ENCODE measurements at regions not wholly inside any gene's neighbourhood (a gene's known extent, or its start where the extent isn't known, plus 50 kb on each side); places are given as distances from the start of the nearest gene placed in this dataset.

DNA sequence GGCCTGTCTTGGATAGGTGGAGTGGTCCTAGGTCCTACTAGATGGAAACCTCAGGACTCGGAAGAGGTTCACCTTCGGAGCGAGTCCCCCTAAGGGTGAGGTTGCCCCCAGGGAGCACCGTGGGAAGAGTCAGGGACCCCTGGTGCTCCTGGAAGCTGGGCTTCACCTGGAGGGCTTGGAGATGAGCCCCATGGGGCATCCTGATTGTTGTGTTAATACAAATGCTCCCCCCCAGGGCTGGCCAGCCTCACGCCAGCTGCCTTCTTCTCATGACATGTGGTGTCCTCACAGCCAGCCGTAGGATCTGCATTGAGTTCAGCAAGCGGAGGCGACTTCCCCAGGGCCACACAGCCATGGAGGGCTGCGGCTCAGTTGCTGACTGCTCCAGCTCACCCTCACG, 1487.5 kb downstream of the BRD1 start:
- H3K36me3 Mint-ChIP-seq: no peaks in the 10 kb centered on the region
- peaks cover 5% of the 10 kb centered on the region for H3K27me3 Mint-ChIP-seq
- H3K4me1 Mint-ChIP-seq: peaks cover 0 to 1% (median 0%) of the 10 kb centered on the region in 3 donors
- peaks cover 0 to 4% (median 2%) of the 10 kb centered on the region in 3 donors for H3K9me3 Mint-ChIP-seq
- H3K27ac Mint-ChIP-seq: no peak overlapping the region
- H3K4me3 Mint-ChIP-seq: no peak overlapping the region

DNA sequence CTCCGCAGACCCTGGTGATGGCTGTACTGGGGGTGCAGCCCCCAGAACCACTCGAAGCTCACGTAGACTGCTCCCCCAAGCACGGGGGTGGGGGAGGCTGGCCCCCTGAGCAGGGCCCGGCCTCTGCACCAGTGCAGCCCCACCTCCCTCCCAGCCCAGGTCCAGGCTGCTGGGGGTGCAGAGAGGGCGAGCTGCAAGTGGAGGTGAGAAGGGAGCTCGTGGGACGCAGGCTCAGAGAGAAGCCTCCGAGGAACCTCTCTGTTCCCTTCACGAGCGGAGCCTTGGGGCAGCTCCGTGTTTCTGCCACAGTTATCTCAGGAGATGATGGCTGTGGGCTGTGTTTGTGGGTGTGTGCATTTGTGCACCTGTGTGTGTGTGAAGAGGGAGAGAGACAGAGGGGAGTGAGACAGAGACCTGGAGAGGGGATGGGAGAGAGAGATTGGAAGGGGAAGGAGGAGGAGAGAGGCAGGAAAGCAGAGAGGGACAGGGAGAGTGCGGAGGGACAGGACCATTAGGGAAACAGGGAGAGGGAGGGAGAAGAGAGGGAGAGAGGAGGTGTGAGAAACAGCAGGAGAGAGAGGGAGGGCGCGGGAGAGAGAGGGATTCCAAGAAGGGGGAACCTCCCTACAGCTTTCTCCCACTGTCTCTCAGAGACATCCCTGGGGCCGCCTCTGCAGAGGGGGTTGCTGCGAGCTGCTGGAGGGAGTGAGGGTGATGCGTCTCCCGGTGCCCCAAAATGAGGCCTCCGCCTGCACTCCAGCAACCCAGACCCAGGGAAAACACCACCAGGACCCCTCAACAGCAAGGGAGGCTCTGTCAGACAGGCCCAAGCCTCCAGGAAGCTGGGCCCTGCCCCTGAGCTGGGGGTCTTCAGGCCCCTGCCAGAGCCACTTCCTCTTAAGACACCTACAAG, 1488.6 kb downstream of the BRD1 start:
- Mint-ChIP-seq H3K4me3 (no peak overlapping the region), H3K4me1 (peaks cover 0 to 1% (median 0%) of the 10 kb centered on the region in 3 donors), H3K27ac (no peak overlapping the region), H3K9me3 (peaks cover 0 to 4% (median 2%) of the 10 kb centered on the region in 3 donors), H3K27me3 (peaks cover 5% of the 10 kb centered on the region), H3K36me3 (no peaks in the 10 kb centered on the region)

DNA sequence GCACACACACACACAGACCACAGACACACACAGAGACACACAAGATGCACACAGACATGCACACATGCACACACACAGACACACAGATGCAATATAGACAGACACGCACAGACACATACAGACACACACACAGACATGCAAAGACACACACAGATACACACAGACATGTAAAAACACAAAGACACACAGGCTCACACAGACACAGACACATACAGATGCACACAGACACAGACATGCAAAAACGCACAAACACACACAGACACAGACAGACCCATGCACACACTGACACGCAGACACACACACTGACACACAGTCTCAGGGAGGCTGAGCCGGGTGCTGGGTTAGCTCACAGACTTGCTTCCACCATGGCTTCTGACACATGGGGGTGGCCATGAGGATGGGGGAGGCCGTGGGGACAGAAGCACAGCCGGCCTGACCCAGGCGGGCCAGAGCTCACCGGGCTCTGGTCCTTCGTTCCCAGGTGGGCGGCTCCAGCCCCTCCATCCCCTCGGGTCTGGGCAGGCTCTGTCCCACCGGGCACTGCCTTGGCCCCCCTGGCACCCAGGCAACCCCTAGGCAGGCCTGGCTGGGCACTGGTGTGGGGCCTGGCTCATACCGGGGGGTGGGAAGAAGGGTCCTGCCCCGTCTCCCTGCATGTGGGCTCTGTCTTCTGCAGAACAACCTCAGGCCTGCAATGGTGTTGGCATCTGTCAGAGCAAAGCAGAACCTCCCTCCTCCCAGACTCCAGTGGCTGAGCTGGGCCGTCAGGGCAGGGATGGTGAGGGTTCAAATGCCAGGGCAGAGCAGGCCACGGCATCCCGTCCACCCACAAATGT, 1489.5 kb downstream of the BRD1 start:
- H3K27ac Mint-ChIP-seq: no peak overlapping the region
- H3K27me3 Mint-ChIP-seq: peaks cover 5% of the 10 kb centered on the region
- peaks cover 0 to 1% (median 0%) of the 10 kb centered on the region in 3 donors for H3K4me1 Mint-ChIP-seq
- no peak overlapping the region for H3K4me3 Mint-ChIP-seq
- H3K36me3 Mint-ChIP-seq: no peaks in the 10 kb centered on the region
- peaks cover 0 to 4% (median 2%) of the 10 kb centered on the region in 3 donors for H3K9me3 Mint-ChIP-seq

DNA sequence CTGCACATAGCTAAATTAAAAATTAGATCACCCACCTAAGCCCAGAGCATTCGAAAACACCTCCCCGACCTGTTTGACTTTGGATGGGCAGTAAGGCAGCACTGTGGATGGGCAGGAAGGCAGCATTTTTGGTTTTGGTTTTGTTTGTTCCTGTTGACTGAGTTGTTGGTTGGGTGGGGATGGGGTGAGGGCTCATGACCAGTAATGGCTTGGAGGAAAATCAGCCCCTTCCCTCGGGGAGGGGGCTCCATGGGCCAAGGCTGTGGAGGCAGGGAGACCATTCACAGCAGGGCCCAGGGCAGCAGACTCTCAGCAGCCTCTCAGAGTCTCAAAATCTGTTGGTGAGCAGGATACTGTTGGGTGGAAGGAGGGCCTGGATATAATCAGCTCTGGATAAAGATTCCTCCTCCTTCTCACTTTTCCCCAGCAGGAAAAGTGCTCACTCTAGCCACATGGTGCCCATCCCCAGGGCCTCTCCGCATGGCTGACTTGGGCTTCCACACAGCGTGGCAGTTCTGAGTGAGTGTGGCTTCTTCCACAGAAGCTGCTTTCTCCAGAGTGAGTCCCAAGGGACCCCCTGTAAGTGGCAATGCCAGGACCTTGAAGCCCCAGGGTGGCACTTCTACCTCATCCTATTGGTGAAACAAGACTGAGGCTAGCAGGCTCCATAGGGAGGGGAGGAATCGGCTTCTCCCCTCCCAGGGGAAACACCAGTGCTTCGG, 1491.2 kb downstream of the BRD1 start:
- peaks cover 5% of the 10 kb centered on the region for H3K27me3 Mint-ChIP-seq

DNA sequence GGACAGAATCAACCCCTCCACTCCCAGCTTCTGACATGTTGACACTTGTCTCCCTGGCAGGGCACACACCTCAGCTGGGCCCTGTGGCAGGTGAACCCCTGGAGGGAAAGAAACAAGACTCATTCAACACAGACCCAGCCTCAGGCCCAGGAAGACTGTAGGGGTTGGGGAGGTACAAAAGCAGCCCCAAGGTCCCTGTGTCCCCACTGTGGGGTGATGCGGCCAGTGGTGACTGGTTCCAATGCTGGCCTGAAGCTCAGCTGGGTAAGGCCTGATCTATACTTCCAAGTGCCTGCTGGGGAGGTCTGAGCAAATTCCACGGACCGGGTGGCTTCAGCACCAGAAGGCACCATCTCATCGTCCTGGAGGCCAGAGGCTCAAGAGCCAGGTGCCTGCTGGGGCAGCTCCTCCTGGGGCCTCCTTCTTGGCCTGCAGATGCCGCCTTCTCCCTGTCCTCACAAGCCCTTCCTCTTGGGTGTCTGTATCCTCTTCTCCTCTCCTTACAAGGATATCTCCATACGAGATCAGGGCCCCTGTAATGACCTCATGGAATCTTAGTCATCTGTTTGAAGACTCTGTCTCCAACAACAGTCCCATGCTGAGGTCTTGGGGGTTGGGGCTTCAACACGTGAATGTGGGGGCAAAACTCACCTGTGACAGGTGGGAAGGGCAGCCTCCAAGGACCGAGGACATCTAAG, 1492.1 kb downstream of the BRD1 start:
- Mint-ChIP-seq H3K27ac (peak overlapping the region in 1 of 3 donors; percentile 77), H3K4me3 (no peak overlapping the region), H3K27me3 (peaks cover 5% of the 10 kb centered on the region), H3K4me1 (peaks cover 0 to 1% (median 0%) of the 10 kb centered on the region in 3 donors), H3K36me3 (no peaks in the 10 kb centered on the region), H3K9me3 (peaks cover 4% of the 10 kb centered on the region in 3 donors)

More for the DNA sequence above, 1491.2 kb downstream of the BRD1 start:
- Mint-ChIP-seq H3K9me3 (peaks cover 2 to 4% (median 4%) of the 10 kb centered on the region in 3 donors), H3K36me3 (no peaks in the 10 kb centered on the region), H3K4me3 (no peak overlapping the region), H3K4me1 (peaks cover 0 to 1% (median 0%) of the 10 kb centered on the region in 3 donors), H3K27ac (no peak overlapping the region)

DNA sequence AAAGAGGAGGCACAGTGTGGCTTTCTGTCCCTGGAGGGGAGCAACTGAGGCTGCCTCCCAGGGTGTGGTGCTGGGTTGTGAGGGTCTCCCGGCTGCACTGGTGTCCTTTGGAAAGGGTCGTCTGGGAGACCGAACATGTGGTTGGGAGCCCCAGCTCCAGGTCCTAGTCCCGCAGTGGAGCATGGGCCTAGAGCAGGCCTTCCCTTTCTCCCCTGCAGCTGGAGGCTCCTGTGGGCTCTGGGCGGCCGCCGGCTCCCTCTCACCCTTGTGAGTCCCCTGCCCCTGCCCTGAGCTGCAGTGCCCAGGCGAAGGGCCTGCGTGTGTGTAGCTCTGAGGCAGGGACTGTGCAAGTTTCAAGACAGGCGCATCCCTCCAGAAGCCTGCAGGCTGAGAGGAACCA, 1492.7 kb downstream of the BRD1 start:
- no peak overlapping the region for H3K27ac Mint-ChIP-seq
- H3K4me3 Mint-ChIP-seq: no peak overlapping the region
- H3K9me3 Mint-ChIP-seq: peaks cover 4 to 5% (median 4%) of the 10 kb centered on the region in 3 donors
- no peaks in the 10 kb centered on the region for H3K36me3 Mint-ChIP-seq
- peaks cover 5% of the 10 kb centered on the region for H3K27me3 Mint-ChIP-seq
- H3K4me1 Mint-ChIP-seq: peaks cover 0 to 1% (median 0%) of the 10 kb centered on the region in 3 donors

DNA sequence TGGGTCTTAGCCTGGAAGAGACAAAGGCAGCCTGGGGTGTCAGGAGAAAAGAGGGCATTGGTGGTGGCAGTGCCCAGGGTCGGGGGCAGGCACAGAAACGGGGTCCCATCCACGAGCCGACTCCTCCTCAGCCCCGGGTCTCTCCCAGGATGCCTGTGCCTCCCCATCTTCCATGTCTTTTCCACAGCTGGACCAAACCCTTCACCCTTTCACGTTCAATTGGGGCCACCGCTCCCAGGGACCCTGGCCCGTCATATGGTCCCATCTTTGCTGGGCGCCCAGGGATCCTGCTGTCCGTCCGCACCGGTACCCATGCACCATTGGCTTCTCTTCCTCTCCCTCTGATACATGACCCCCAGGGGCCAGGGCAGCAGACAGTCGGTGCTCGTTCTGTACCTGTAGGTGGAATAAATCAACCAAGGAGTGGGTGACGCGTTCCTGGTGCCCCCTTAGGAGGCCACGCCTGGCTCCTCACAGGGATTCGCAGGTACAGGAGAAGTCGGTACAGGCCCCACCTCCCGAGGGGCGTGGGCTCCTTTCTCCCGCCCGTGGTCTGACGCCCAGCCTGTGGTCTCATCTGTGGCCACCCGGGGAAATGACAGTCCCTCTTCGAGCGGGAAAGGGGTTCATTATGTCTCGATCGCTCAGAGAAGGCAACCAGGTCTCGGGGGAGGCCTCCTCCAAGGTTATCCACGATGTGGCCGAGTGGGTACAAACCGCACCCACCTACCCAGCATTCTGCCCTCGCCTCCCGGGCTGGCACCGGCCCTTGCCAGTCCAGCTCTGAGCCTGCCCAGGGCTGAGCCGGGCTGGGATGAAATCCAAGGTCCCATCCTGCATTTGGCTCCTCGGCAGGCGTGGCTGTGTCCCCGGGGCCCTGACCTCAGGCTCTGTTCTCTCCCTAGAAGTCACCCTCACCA, 1493.6 kb downstream of the BRD1 start:
- Mint-ChIP-seq H3K27ac (no peak overlapping the region), H3K27me3 (peaks cover 5% of the 10 kb centered on the region), H3K4me1 (peaks cover 0 to 1% (median 0%) of the 10 kb centered on the region in 3 donors), H3K36me3 (peaks cover 1% of the 10 kb centered on the region), H3K4me3 (no peak overlapping the region), H3K9me3 (peaks cover 4 to 13% (median 7%) of the 10 kb centered on the region in 3 donors)

DNA sequence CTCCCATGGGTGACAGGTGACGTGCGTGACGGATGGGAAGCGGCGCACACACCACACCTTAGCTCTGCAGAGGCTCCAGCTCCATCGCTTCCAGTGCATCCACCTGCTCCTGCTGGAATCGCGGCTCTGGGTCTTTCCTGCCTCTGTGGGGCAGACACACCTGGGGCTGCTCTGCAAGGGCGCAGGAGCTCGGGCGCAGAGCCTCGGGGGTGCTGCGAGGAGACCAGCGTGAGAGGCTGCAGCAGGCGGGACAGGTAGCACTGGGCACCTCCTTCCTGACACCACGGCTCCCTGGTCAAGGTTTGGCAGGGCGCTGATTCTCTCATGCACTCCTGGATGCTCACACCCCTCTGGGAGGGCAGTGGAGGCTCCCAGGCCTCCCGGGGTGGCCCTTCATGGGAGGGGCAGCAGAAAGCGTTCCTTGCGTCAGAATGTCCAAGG, 1494.3 kb downstream of the BRD1 start:
- peaks cover 0 to 1% (median 0%) of the 10 kb centered on the region in 3 donors for H3K4me1 Mint-ChIP-seq
- no peak overlapping the region for H3K27ac Mint-ChIP-seq
- no peak overlapping the region for H3K4me3 Mint-ChIP-seq
- peaks cover 6 to 20% (median 7%) of the 10 kb centered on the region in 3 donors for H3K9me3 Mint-ChIP-seq
- H3K27me3 Mint-ChIP-seq: peaks cover 5% of the 10 kb centered on the region
- peaks cover 3% of the 10 kb centered on the region for H3K36me3 Mint-ChIP-seq

DNA sequence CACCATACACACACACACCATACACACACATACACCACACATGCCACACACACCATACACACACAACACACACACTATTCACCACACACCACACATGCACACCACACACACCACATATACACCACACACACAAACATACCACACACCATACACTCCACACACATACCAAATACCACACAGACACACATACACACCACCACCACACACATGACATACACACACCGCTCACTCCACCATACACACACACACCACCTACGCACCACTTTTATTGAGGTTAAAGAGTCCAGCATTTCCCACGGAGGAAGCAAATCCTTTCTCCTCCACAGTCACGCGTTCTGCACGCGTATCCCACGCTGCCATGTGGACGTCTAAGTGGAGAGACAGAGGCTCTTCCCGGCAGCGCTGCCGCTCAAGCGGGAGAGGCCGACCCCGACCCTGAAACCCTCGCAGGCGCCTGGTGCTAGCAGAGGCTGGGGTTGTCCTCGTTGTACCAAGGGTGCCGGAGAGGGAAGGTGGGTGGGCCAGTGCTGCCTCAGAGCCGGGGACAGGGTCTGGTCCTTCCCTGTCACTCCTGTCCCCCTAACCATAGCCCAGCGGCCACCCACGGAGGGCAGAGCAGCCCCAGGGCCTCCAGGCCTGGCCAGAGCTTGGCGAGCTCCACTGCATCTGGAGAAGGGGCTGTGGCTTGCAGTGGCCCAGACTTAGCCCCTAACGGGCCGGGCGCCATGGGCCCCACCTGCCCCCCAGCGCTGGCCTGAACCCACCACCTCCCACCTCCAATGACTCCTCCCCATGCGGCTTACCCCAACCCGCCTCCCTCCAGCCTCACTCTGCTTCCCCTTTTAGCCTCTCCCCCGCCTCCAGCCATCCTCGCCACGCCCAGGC, 1495.0 kb downstream of the BRD1 start:
- H3K9me3 Mint-ChIP-seq: peaks cover 7 to 18% (median 7%) of the 10 kb centered on the region in 3 donors
- peaks cover 4% of the 10 kb centered on the region for H3K36me3 Mint-ChIP-seq
- peaks cover 5% of the 10 kb centered on the region for H3K27me3 Mint-ChIP-seq
- H3K4me3 Mint-ChIP-seq: no peak overlapping the region
- no peak overlapping the region for H3K27ac Mint-ChIP-seq
- H3K4me1 Mint-ChIP-seq: no peaks in the 10 kb centered on the region

DNA sequence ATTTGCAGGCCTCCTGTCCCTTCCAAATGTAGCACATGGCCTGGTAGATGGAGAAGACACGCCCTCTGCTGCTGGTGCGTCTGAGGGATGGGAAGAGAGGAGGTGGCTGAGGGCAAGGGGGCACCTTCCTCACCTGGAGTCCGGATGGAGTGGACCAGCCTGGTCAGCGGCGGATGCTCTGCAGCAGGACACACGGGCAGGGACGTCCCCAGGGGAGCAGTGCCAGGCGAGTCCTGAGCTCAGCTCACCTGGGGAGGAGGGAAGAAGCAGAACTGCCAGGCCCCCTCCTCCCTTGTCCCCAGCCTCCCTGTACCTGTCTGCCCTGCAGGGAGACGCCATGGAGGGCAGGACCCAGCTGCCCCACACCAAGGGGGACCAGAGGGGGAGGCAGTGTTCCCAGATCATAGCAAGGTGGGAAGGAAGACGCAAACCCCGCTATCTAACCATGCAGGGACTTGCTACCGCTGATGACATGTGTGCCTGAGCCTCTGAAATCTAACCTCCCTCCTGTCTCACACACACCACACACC, 1495.9 kb downstream of the BRD1 start:
- no peak overlapping the region for H3K27ac Mint-ChIP-seq
- peaks cover 5% of the 10 kb centered on the region for H3K27me3 Mint-ChIP-seq
- H3K9me3 Mint-ChIP-seq: peaks cover 7 to 18% (median 7%) of the 10 kb centered on the region in 3 donors
- H3K36me3 Mint-ChIP-seq: peaks cover 4% of the 10 kb centered on the region
- no peaks in the 10 kb centered on the region for H3K4me1 Mint-ChIP-seq
- H3K4me3 Mint-ChIP-seq: peak overlapping the region in 1 of 4 donors; percentile 49

DNA sequence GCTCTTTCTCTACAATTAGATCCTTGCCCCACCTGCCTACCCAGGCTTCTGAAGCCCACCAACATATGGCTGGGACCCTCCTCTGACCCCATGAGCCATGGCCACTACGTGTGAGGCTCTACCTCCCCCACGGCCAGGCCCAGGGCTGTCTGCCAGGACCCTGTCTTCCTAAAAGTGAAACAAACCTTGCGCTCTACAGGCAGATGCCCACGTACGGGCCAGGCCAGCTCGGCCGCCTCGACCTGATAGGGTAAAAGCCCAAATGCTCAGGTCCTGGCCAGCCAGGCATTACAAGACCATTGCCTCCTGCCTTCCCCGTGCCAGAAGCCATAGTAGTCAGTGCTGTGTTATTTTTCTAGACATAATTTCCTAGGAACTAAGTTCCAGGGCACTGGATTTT, 1496.4 kb downstream of the BRD1 start:
- Mint-ChIP-seq H3K27me3 (peaks cover 4% of the 10 kb centered on the region), H3K27ac (no peak overlapping the region), H3K9me3 (peaks cover 7 to 18% (median 7%) of the 10 kb centered on the region in 3 donors), H3K4me3 (no peak overlapping the region), H3K36me3 (peaks cover 4% of the 10 kb centered on the region), H3K4me1 (no peaks in the 10 kb centered on the region)

DNA sequence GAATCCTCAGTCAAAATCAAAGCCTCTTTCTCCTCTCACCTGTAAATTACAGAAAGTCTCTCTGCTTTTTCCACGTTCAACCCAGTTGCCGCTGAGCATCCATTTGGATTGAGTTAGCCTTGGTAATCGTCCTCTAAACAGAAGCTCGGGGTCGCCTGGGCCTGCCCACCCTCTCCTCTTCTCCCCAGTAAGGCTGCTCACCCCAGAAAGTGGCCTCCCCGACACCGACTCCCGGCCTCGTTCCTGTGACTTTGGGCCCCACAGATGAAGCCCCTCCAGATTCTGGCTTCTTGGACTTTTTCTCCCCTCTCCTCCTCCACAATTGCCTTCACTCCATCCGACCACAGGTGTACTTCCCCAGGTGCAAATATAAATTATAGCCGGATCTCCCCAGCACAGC, 1500.0 kb downstream of the BRD1 start:
- no peaks in the 10 kb centered on the region for H3K27me3 Mint-ChIP-seq
- H3K27ac Mint-ChIP-seq: no peak overlapping the region
- H3K4me3 Mint-ChIP-seq: peak overlapping the region in 1 of 4 donors; percentile 60
- no peaks in the 10 kb centered on the region for H3K4me1 Mint-ChIP-seq
- H3K36me3 Mint-ChIP-seq: peaks cover 4% of the 10 kb centered on the region
- H3K9me3 Mint-ChIP-seq: peaks cover 9 to 23% (median 17%) of the 10 kb centered on the region in 3 donors
